ACC112 (cell line): ENCODE measurements at regions not wholly inside any gene's neighbourhood (a gene's known extent, or its start where the extent isn't known, plus 50 kb on each side); places are given as distances from the start of the nearest gene placed in this dataset.

Experiments used
- H2AFZ ChIP-seq: fragments of 200-600 bp; sonication (generic); one replicate; pipeline ENCODE4 v1.6.0; 2017; ENCODE audit warnings: antibody characterized with exemption, low read length; ENCODE audit not compliant: unreplicated experiment
- H3K27ac ChIP-seq: fragments of 200-600 bp; sonication (generic); 2 replicates; pipeline ENCODE4 v1.5.1; 2014; ENCODE audit warnings: low read depth, mild to moderate bottlenecking, antibody characterized with exemption, low read length, moderate library complexity
- H3K27me3 ChIP-seq: fragments of 200-600 bp; sonication (generic); 2 replicates; pipeline ENCODE4 v1.6.1; 2014; ENCODE audit warnings: mild to moderate bottlenecking, antibody characterized with exemption, low read length, moderate library complexity, mixed read lengths; ENCODE audit not compliant: insufficient read depth
- H3K36me3 ChIP-seq: fragments of 200-600 bp; sonication (generic); 2 replicates; pipeline ENCODE4 v1.6.1; 2016; ENCODE audit warnings: mild to moderate bottlenecking, antibody characterized with exemption, low read length, moderate library complexity, mixed read lengths; ENCODE audit not compliant: insufficient read depth
- H3K4me1 ChIP-seq: fragments of 200-600 bp; sonication (generic); one replicate; pipeline ENCODE4 v1.6.1; 2016; ENCODE audit warnings: low read length, mixed read lengths; ENCODE audit not compliant: insufficient read depth, unreplicated experiment, control insufficient read depth
- H3K4me3 ChIP-seq: fragments of 200-600 bp; sonication (generic); 2 replicates; pipeline ENCODE4 v1.5.1; 2014; ENCODE audit warnings: mild to moderate bottlenecking, low read depth, low read length
- H3K79me2 ChIP-seq: fragments of 200-600 bp; sonication (generic); one replicate; pipeline ENCODE4 v1.6.0; 2016; ENCODE audit warnings: low read length; ENCODE audit not compliant: control insufficient read depth, unreplicated experiment, insufficient read depth

- H3K4me1 ChIP-seq: no peaks in the 10 kb centered on the region
- peak overlapping the region; percentile 65 for H2AFZ ChIP-seq
- no peaks in the 10 kb centered on the region for H3K27me3 ChIP-seq
- H3K36me3 ChIP-seq: no peaks in the 10 kb centered on the region
- H3K27ac ChIP-seq: no peak overlapping the region
- H3K79me2 ChIP-seq: no peaks in the 10 kb centered on the region
- H3K4me3 ChIP-seq: no peak overlapping the region
These were observed 1763.3 kb upstream of the MIR17HG start for GRCh38 chr13:89584058-89584620.

- H3K4me3 ChIP-seq: no peak overlapping the region
- no peaks in the 10 kb centered on the region for H3K4me1 ChIP-seq
- no peaks in the 10 kb centered on the region for H3K36me3 ChIP-seq
- H3K27me3 ChIP-seq: no peaks in the 10 kb centered on the region
- H3K27ac ChIP-seq: no peak overlapping the region
- no peaks in the 10 kb centered on the region for H3K79me2 ChIP-seq
- H2AFZ ChIP-seq: no peak overlapping the region
These were observed 1744.8 kb upstream of the MIR17HG start for GRCh38 chr13:89602655-89603054.

GRCh38 chr13:89603187-89603586 lies 1744.3 kb upstream of the MIR17HG start:
- no peaks in the 10 kb centered on the region for H3K27me3 ChIP-seq
- H3K4me1 ChIP-seq: no peaks in the 10 kb centered on the region
- no peak overlapping the region for H2AFZ ChIP-seq
- H3K79me2 ChIP-seq: no peaks in the 10 kb centered on the region
- no peaks in the 10 kb centered on the region for H3K36me3 ChIP-seq
- H3K4me3 ChIP-seq: no peak overlapping the region
- H3K27ac ChIP-seq: no peak overlapping the region

- no peak overlapping the region for H3K27ac ChIP-seq
- no peaks in the 10 kb centered on the region for H3K27me3 ChIP-seq
- no peaks in the 10 kb centered on the region for H3K79me2 ChIP-seq
- H3K4me1 ChIP-seq: no peaks in the 10 kb centered on the region
- no peak overlapping the region for H2AFZ ChIP-seq
- no peaks in the 10 kb centered on the region for H3K36me3 ChIP-seq
- no peak overlapping the region for H3K4me3 ChIP-seq
These were observed 1738.2 kb upstream of the MIR17HG start for GRCh38 chr13:89609318-89609717.

GRCh38 chr13:89610331-89610730 lies 1737.2 kb upstream of the MIR17HG start:
- Histone ChIP-seq H3K79me2 (no peaks in the 10 kb centered on the region), H3K36me3 (no peaks in the 10 kb centered on the region), H2AFZ (no peak overlapping the region), H3K4me1 (no peaks in the 10 kb centered on the region), H3K27me3 (no peaks in the 10 kb centered on the region), H3K4me3 (no peak overlapping the region), H3K27ac (no peak overlapping the region)

DNA sequence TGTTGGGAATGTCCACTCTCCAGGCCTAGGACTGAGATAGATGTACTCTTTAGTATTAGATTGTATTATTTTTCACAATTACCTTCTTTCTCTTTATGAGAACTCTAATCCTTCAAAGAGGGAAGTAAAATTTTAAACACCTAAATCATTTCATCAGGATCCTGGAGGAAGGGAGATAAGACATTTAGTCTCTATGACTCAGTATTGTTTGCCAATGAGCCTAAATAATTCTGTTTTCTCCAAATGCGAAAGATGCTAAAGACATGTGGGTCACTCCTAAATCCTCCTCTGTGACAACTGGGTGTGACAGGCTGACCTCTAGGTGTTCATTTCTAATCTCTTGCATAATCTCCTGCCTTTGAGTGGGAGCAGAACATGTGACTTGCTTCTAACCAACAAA lies 1736.6 kb upstream of the MIR17HG start:
- no peak overlapping the region for H3K27ac ChIP-seq
- H3K79me2 ChIP-seq: no peaks in the 10 kb centered on the region
- no peak overlapping the region for H2AFZ ChIP-seq
- no peaks in the 10 kb centered on the region for H3K4me1 ChIP-seq
- no peaks in the 10 kb centered on the region for H3K36me3 ChIP-seq
- H3K4me3 ChIP-seq: no peak overlapping the region
- H3K27me3 ChIP-seq: no peaks in the 10 kb centered on the region

- Histone ChIP-seq H3K4me1 (no peaks in the 10 kb centered on the region), H3K27me3 (no peaks in the 10 kb centered on the region), H3K4me3 (no peak overlapping the region), H3K79me2 (no peaks in the 10 kb centered on the region), H3K36me3 (no peaks in the 10 kb centered on the region), H3K27ac (no peak overlapping the region), H2AFZ (no peak overlapping the region)
These were observed 1719.5 kb upstream of the MIR17HG start for GRCh38 chr13:89627996-89628395.

DNA sequence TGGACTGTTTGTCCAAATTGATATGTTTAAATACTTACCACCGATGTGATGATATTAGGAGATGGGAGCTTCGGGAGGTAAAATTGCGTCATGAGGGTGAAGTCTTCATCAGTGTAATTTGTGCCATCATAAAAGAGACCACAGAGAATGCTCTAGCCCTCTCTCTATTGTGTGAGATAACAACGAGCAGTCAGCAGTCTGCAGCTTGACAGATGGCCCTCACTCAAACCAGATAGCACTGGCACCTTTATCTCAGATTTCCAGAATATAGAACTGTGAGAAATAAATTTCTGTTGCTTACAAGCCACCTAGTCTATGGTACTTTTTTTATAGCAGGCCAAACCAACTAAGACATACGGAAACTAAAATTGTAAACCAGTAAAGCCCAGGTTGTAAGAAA lies 1718.9 kb upstream of the MIR17HG start:
- Histone ChIP-seq H2AFZ (no peak overlapping the region), H3K36me3 (no peaks in the 10 kb centered on the region), H3K27ac (no peak overlapping the region), H3K79me2 (no peaks in the 10 kb centered on the region), H3K27me3 (no peaks in the 10 kb centered on the region), H3K4me3 (no peak overlapping the region), H3K4me1 (no peaks in the 10 kb centered on the region)

DNA sequence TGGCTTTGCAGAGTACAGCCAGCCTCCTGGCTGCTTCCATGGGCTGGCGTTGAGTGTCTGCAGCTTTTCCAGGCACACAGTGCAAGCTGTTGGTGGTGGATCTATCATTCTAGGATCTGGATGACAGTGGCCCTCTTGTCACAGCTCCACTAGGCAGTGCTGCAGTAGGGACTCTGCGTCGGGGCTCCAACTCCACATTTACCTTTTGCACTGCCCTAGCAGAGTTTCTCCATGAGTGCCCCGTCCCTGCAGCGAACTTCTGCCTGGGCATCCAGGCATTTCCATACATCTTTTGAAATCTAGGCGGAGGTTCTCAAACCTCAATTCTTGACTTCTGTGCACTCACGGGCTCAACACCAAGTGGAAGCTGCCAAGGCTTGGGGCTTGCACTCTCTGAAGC lies 1697.3 kb upstream of the MIR17HG start:
- no peaks in the 10 kb centered on the region for H3K27me3 ChIP-seq
- no peaks in the 10 kb centered on the region for H3K36me3 ChIP-seq
- no peaks in the 10 kb centered on the region for H3K79me2 ChIP-seq
- no peak overlapping the region for H2AFZ ChIP-seq
- no peaks in the 10 kb centered on the region for H3K4me1 ChIP-seq
- no peak overlapping the region for H3K27ac ChIP-seq
- no peak overlapping the region for H3K4me3 ChIP-seq

DNA sequence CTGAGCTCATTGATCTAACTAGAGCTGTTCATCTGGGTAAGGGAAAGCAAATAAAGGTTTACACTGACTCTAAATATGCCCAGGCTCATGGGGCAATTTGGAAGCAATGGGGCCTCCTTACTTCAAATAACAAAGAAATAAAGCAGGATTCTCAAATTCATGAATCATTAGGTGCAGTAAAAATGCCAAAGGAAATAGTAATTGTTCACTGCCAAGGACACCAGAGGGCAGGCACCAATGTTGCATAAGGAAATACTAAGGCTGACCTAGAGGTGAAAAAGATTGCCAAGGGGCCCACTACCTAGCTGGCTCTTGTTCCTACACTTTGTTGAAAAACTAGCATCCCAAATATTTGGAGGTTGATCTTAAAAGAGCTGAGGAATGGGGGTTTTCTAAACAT lies 1686.7 kb upstream of the MIR17HG start:
- no peak overlapping the region for H3K27ac ChIP-seq
- no peak overlapping the region for H2AFZ ChIP-seq
- no peaks in the 10 kb centered on the region for H3K79me2 ChIP-seq
- H3K27me3 ChIP-seq: no peaks in the 10 kb centered on the region
- no peak overlapping the region for H3K4me3 ChIP-seq
- H3K4me1 ChIP-seq: no peaks in the 10 kb centered on the region
- no peaks in the 10 kb centered on the region for H3K36me3 ChIP-seq

DNA sequence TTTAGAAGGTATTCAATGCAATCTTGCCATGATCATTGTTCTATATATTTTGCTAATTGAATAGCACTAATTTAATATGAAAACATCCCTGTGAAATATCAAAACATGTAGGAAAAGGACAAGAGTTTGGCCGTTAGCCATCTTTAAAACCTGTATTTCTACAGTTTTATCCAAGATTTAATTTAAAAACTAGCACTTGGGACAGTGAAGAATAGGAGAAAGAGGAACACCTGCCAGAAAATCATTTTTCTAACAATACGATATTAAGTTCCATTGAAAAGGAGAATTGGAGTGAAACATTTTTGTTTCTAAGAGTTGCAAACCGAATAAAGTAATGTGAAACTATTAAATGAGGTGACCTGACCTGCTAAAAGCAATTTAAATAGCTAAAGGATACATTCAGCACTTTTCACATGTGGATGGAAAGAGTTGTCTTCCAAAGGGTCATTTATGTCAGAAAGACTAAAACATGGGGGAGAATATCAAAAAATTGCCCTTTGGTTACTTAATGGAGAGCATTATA lies 1673.6 kb upstream of the MIR17HG start:
- Histone ChIP-seq H3K27me3 (no peaks in the 10 kb centered on the region), H3K4me1 (no peaks in the 10 kb centered on the region), H3K4me3 (no peak overlapping the region), H3K27ac (no peak overlapping the region), H3K36me3 (no peaks in the 10 kb centered on the region), H2AFZ (peak overlapping the region; percentile 32), H3K79me2 (no peaks in the 10 kb centered on the region)
